Erythroblast (primary cell): ENCODE measurements at regions not wholly inside any gene's neighbourhood (a gene's known extent, or its start where the extent isn't known, plus 50 kb on each side); places are given as distances from the start of the nearest gene placed in this dataset.

Experiments used
- GATA1 ChIP-seq: IDR thresholded peaks from 2 replicates; pipeline ENCODE4 v1.6.1; 2011; ENCODE audit warnings: low read depth, mild to moderate bottlenecking, control low read depth, low read length, moderate library complexity
- POLR2A ChIP-seq: IDR thresholded peaks from 2 replicates; pipeline ENCODE4 v1.6.1; 2011; ENCODE audit warnings: mild to moderate bottlenecking, low read length

DNA sequence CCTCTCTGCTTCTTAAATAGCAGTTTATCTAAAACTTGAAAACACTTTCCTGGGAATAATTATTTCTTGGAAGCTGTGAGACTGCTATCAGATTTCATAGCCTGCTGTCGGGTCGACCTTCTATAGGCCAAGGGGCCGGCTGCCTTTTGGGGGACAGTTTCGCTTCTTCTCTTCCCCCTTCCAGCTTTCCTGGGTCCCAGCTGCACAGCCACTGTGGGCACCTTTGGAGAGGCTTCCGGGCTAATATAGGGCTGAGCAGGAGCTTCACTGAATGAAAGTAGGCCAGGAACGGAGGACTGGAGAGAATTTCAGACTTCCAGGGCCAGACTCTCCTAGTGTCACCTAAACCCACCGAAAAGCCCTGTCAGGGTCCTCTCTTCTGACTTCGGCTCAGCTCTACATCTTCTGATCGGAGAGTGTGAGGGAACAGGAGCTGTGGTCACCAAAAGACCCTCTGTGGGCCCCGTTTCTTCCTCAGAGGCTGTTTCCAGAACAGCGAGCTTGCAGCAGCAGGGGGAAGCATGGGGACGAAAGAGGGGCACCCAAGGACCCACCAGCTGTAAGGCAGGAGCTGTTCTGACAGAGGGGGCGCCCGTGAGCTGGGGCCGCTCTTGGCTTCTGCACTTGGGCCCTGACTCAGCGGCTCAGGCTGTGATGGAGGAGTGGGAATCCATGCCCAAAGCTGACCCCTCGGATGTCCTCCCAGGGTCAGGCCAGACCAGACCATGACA is 620.6 kb downstream of the BCOR start:
- TF ChIP-seq POLR2A, result no peak
- no peak for TF ChIP-seq GATA1
